GM19023 (cell line): ENCODE measurements at regions not wholly inside any gene's neighbourhood (a gene's known extent, or its start where the extent isn't known, plus 50 kb on each side); places are given as distances from the start of the nearest gene placed in this dataset.

Experiments used
- ATAC-seq: cut with Tn5 transposase; IDR thresholded peaks from one replicate; pipeline ENCODE4 v1.9.1; 2021; ENCODE audit warnings: mild to moderate bottlenecking, moderate library complexity; ENCODE audit not compliant: unreplicated experiment

GRCh38 chr12:38138225-38139221 lies 178.1 kb upstream of the ALG10B start:
- peak; percentile 76 for ATAC-seq

- no peak for ATAC-seq
Measured at GRCh38 chr12:38139456-38139855, 177.1 kb upstream of the ALG10B start.

- ATAC-seq, result no peak
Measured at GRCh38 chr12:38141239-38141638, 175.3 kb upstream of the ALG10B start.

- no peak for ATAC-seq
Measured at GRCh38 chr12:38141861-38142260, 174.7 kb upstream of the ALG10B start.

- ATAC-seq, result no peak
Measured at GRCh38 chr12:38142974-38143373, 173.6 kb upstream of the ALG10B start.

- ATAC-seq, result no peak
Measured at GRCh38 chr12:38144049-38144448, 172.5 kb upstream of the ALG10B start.

- ATAC-seq, result no peak
Measured at GRCh38 chr12:38144601-38145436, 171.8 kb upstream of the ALG10B start.

- ATAC-seq, result no peak
Measured at GRCh38 chr12:38149395-38150073, 167.0 kb upstream of the ALG10B start.

GRCh38 chr12:38151991-38152700 lies 164.4 kb upstream of the ALG10B start:
- no peak for ATAC-seq

- no peak for ATAC-seq
Measured at GRCh38 chr12:38152816-38153736, 163.5 kb upstream of the ALG10B start.

GRCh38 chr12:38153737-38154061 lies 162.9 kb upstream of the ALG10B start:
- ATAC-seq, result no peak

GRCh38 chr12:38154096-38155019 lies 162.2 kb upstream of the ALG10B start:
- ATAC-seq, result no peak

- no peak for ATAC-seq
Measured at GRCh38 chr12:38155020-38155395, 161.6 kb upstream of the ALG10B start.

- no peak for ATAC-seq
Measured at GRCh38 chr12:38155526-38156496, 160.8 kb upstream of the ALG10B start.

- no peak for ATAC-seq
Measured at GRCh38 chr12:38156497-38157245, 159.9 kb upstream of the ALG10B start.

GRCh38 chr12:38157274-38157932 lies 159.2 kb upstream of the ALG10B start:
- ATAC-seq, result no peak
